ENCODE measurements at regions not wholly inside any gene's neighbourhood (a gene's known extent, or its start where the extent isn't known, plus 50 kb on each side); places are given as distances from the start of the nearest gene placed in this dataset.

- peak; percentile 9 for DNase-seq
Observed at GRCh38 chr11:119788911-119789560, 60.0 kb upstream of the NECTIN1 start.

GRCh38 chr11:119788096-119788883, 59.3 kb upstream of the NECTIN1 start:
- peak; percentile 7 for DNase-seq

- DNase-seq: no peak
Observed at GRCh38 chr11:119787074-119787461, 58.1 kb upstream of the NECTIN1 start.

- no peak for DNase-seq
Observed at GRCh38 chr11:119786431-119787073, 57.6 kb upstream of the NECTIN1 start.

- no peak for DNase-seq
Observed at GRCh38 chr11:119785131-119785530, 56.1 kb upstream of the NECTIN1 start.

GRCh38 chr11:119784421-119784820, 55.4 kb upstream of the NECTIN1 start:
- DNase-seq: no peak

GRCh38 chr11:119783466-119784400, 54.7 kb upstream of the NECTIN1 start:
- no peak for DNase-seq

- DNase-seq: no peak
Observed at GRCh38 chr11:119782739-119783072, 53.7 kb upstream of the NECTIN1 start.

GRCh38 chr11:119782006-119782738, 53.2 kb upstream of the NECTIN1 start:
- peak; percentile 20 for DNase-seq

- peak; percentile 59 for DNase-seq
Observed at GRCh38 chr11:119780222-119780953, 51.4 kb upstream of the NECTIN1 start.

GRCh38 chr11:119779195-119780071, 50.4 kb upstream of the NECTIN1 start:
- peak; percentile 35 for DNase-seq

Data from right hindlimb (tissue), 1 donor.